Activated CD4-positive, alpha-beta T cell treated with anti-CD3 and anti-CD28 coated beads, Interleukin-2, Interleukin-4, amounts not matched to agents 100 ng/mL and 50 ng/mL, durations not matched to agents 16 hours and 8 hours (primary cell): ENCODE measurements at regions not wholly inside any gene's neighbourhood (a gene's known extent, or its start where the extent isn't known, plus 50 kb on each side); places are given as distances from the start of the nearest gene placed in this dataset.

Experiments
- DNase-seq: peaks from one replicate; pipeline ENCODE4 v3.0.0-alpha.2; 2020; ENCODE audit warnings: low spot score

GRCh38 chr6:8749465-8749864, 314.1 kb upstream of the SLC35B3 start:
- no peak for DNase-seq

GRCh38 chr6:8743170-8743745, 307.9 kb upstream of the SLC35B3 start:
- DNase-seq = no peak

- DNase-seq = no peak
Observed at GRCh38 chr6:8739454-8739853, 304.1 kb upstream of the SLC35B3 start.

GRCh38 chr6:8738951-8739350, 303.6 kb upstream of the SLC35B3 start:
- DNase-seq = no peak

GRCh38 chr6:8736156-8736895, 301.0 kb upstream of the SLC35B3 start:
- DNase-seq = no peak

- no peak for DNase-seq
Observed at GRCh38 chr6:8733879-8734278, 298.5 kb upstream of the SLC35B3 start.

- DNase-seq = no peak
Observed at GRCh38 chr6:8731874-8732273, 296.5 kb upstream of the SLC35B3 start.

GRCh38 chr6:8710668-8711431, 275.5 kb upstream of the SLC35B3 start:
- no peak for DNase-seq

GRCh38 chr6:8707956-8708772, 272.8 kb upstream of the SLC35B3 start:
- no peak for DNase-seq

GRCh38 chr6:8707369-8707768, 272.0 kb upstream of the SLC35B3 start:
- DNase-seq = no peak

GRCh38 chr6:8705435-8706020, 270.2 kb upstream of the SLC35B3 start:
- DNase-seq = no peak

- DNase-seq = no peak
Observed at GRCh38 chr6:8703059-8703458, 267.7 kb upstream of the SLC35B3 start.

- no peak for DNase-seq
Observed at GRCh38 chr6:8688821-8689220, 253.5 kb upstream of the SLC35B3 start.

GRCh38 chr6:8686077-8686476, 250.7 kb upstream of the SLC35B3 start:
- DNase-seq = no peak

GRCh38 chr6:8683204-8683603, 247.9 kb upstream of the SLC35B3 start:
- no peak for DNase-seq

- DNase-seq = no peak
Observed at GRCh38 chr6:8679823-8680222, 244.5 kb upstream of the SLC35B3 start.

- no peak for DNase-seq
Observed at GRCh38 chr6:8678466-8678865, 243.1 kb upstream of the SLC35B3 start.

- no peak for DNase-seq
Observed at GRCh38 chr6:8674126-8674525, 238.8 kb upstream of the SLC35B3 start.

GRCh38 chr6:8672882-8673281, 237.5 kb upstream of the SLC35B3 start:
- no peak for DNase-seq

GRCh38 chr6:8670792-8671191, 235.4 kb upstream of the SLC35B3 start:
- no peak for DNase-seq

GRCh38 chr6:8664700-8665099, 229.4 kb upstream of the SLC35B3 start:
- no peak for DNase-seq

GRCh38 chr6:8664070-8664469, 228.7 kb upstream of the SLC35B3 start:
- DNase-seq = no peak
